Nephron (organoid): ENCODE measurements at regions not wholly inside any gene's neighbourhood (a gene's known extent, or its start where the extent isn't known, plus 50 kb on each side); places are given as distances from the start of the nearest gene placed in this dataset.

ENCODE experiments used
- H3K27ac Mint-ChIP-seq, 3 experiments: 2 replicates each; pipeline ENCODE4 v1.8.0; 2020; ENCODE audit warnings: mixed read lengths in 3 of 3, mild to moderate bottlenecking in 2 of 3, moderate library complexity in 1 of 3
- H3K27me3 Mint-ChIP-seq: 2 replicates; pipeline ENCODE4 v1.8.0; 2021; ENCODE audit warnings: low read depth, mild to moderate bottlenecking, moderate library complexity, mixed read lengths
- H3K36me3 Mint-ChIP-seq: 2 replicates; pipeline ENCODE4 v1.8.0; 2020; ENCODE audit warnings: low read depth, mixed read lengths
- H3K4me1 Mint-ChIP-seq: 2 replicates; pipeline ENCODE4 v1.8.0; 2020; ENCODE audit warnings: mixed read lengths
- H3K4me3 Mint-ChIP-seq, 3 experiments: 2 replicates each; pipeline ENCODE4 v1.8.0; 2020; ENCODE audit warnings: mild to moderate bottlenecking in 3 of 3, mixed read lengths in 3 of 3, moderate library complexity in 2 of 3
- H3K9me3 Mint-ChIP-seq: 2 replicates; pipeline ENCODE4 v1.8.0; 2020; ENCODE audit warnings: mixed read lengths
- TF ChIP-seq, protein P1 (sequence below), 3 experiments: fragments of 200-600 bp; sonication (generic); IDR thresholded peaks; one replicate each; pipeline ENCODE4 v1.5.0; 2021; ENCODE audit warnings: antibody characterized with exemption in 3 of 3; ENCODE audit not compliant: unreplicated experiment in 3 of 3

DNA sequence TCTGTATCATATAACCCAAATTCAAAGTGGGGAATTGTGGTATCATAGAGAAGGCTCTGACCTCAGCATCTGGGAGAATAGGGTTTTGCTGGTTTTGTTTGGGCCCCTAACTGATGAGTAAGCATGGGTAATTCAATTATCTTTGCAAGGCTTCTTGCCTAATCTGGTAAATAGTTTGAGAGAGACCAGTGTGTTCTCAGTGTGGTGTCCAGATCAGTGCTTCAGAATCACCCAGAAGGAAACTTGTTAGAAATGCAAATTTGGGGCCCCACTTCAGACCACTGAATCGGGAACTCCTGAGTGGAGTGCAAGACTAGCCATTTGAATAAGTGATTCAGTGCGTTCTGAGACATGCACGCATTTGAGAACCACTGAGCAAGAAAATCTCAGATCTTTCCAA is 282.7 kb downstream of the EPHA4 start:
- Mint-ChIP-seq H3K27ac (no peak overlapping the region), H3K36me3 (no peaks in the 10 kb centered on the region), H3K27me3 (no peaks in the 10 kb centered on the region), H3K4me1 (peaks cover 10% of the 10 kb centered on the region), H3K4me3 (no peak overlapping the region), H3K9me3 (no peaks in the 10 kb centered on the region)
- TF ChIP-seq, protein P1, sequence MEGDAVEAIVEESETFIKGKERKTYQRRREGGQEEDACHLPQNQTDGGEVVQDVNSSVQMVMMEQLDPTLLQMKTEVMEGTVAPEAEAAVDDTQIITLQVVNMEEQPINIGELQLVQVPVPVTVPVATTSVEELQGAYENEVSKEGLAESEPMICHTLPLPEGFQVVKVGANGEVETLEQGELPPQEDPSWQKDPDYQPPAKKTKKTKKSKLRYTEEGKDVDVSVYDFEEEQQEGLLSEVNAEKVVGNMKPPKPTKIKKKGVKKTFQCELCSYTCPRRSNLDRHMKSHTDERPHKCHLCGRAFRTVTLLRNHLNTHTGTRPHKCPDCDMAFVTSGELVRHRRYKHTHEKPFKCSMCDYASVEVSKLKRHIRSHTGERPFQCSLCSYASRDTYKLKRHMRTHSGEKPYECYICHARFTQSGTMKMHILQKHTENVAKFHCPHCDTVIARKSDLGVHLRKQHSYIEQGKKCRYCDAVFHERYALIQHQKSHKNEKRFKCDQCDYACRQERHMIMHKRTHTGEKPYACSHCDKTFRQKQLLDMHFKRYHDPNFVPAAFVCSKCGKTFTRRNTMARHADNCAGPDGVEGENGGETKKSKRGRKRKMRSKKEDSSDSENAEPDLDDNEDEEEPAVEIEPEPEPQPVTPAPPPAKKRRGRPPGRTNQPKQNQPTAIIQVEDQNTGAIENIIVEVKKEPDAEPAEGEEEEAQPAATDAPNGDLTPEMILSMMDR (IDR thresholded peaks at IDR 0.05; ENCODE audit: unreplicated experiment in 3 of 3) = no peak

DNA sequence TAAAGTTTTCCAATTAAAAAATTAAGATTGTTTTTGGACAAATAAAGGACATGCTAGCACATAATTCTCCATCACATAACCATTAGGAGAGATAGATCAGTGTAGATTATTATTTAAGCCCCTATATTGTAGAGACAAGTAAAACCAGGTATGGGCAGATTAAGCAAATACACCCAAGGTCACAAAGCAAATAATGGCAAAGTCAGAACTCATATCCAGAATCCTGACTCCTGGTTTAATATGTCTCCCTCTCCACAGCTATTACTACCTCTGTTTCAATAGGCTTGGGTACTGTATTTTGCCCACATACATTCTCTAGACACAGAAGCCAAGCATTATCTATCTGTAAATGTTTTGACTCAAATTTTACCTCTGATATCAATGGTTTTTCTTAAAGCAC is 282.3 kb downstream of the EPHA4 start:
- Mint-ChIP-seq H3K27me3 (no peaks in the 10 kb centered on the region), H3K9me3 (no peaks in the 10 kb centered on the region)

DNA sequence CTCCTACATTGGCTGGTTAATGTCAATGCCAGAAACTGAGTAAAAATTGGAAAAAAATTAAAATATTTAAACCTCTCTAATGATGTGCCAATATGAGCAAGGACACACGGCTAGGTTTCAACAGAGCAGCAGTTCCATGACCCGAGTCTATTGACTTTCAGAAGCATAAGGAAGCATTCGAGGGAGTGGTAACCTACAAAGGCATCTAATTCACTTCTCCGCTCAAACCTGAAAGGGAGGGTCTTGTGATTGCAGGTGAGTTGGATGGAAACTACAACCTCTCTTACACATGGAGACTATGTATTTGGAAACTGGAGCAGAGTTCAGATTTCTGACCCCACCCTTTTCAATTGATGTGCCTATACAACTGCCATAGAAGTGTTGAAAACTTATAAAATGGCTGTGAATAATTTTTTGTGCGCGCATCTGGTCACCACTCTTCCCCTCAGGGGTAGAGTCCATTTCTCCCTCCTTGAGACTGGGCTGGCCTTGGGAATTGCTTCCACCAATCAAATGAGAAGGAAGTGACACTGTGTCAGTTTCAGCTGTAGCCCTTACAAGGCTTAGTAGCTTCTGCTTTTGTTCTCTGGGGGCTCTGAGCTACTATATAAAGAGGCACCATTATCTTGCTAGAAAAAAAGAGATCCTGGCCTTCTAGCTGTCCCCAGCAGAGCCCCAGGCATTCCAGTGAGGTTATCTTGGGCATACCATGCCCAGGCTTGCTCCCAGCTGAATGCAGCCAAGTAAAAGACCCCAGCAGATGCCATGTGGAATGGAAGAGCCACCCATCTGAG is 278.0 kb downstream of the EPHA4 start:
- peaks cover 9% of the 10 kb centered on the region for H3K4me1 Mint-ChIP-seq
- H3K27me3 Mint-ChIP-seq = peaks cover 5% of the 10 kb centered on the region

More for the DNA sequence above, 282.3 kb downstream of the EPHA4 start:
- Mint-ChIP-seq H3K4me1 (peaks cover 9% of the 10 kb centered on the region), H3K4me3 (no peak overlapping the region), H3K36me3 (no peaks in the 10 kb centered on the region), H3K27ac (no peak overlapping the region)
- TF ChIP-seq, protein P1 (IDR thresholded peaks at IDR 0.05; ENCODE audit: unreplicated experiment in 3 of 3) = no peak

DNA sequence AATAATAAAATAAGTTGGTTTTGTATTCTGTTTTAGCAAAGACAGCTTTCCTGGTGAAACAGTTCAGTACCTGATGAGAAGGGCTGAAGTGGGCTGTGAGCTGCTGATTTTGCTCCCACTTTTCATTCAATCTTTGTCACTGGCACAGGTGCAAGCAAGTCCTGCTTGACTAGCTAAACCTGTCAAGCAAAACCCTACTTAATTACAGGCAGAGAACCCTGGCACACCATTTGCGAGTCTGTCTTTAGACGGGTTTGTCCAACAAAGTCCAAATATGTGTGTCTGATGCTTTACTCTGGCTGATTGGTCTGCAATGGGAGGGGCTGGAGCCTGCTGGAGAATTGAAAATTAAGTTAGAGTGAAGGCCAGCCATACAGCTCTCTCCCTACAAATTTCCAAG is 267.2 kb downstream of the EPHA4 start:
- no peaks in the 10 kb centered on the region for H3K27me3 Mint-ChIP-seq
- H3K4me3 Mint-ChIP-seq = no peak overlapping the region
- peak overlapping the region in 2 of 3 experiments; percentile 51 to 67 for H3K27ac Mint-ChIP-seq
- no peaks in the 10 kb centered on the region for H3K9me3 Mint-ChIP-seq
- TF ChIP-seq, protein P1 (IDR thresholded peaks at IDR 0.05; ENCODE audit: unreplicated experiment in 3 of 3) = no peak
- no peaks in the 10 kb centered on the region for H3K36me3 Mint-ChIP-seq
- H3K4me1 Mint-ChIP-seq = peaks cover 16% of the 10 kb centered on the region

More for the DNA sequence above, 278.0 kb downstream of the EPHA4 start:
- TF ChIP-seq, protein P1 (IDR thresholded peaks at IDR 0.05; ENCODE audit: unreplicated experiment in 3 of 3) = no peak
- Mint-ChIP-seq H3K36me3 (no peaks in the 10 kb centered on the region), H3K27ac (no peak overlapping the region), H3K4me3 (no peak overlapping the region), H3K9me3 (no peaks in the 10 kb centered on the region)

DNA sequence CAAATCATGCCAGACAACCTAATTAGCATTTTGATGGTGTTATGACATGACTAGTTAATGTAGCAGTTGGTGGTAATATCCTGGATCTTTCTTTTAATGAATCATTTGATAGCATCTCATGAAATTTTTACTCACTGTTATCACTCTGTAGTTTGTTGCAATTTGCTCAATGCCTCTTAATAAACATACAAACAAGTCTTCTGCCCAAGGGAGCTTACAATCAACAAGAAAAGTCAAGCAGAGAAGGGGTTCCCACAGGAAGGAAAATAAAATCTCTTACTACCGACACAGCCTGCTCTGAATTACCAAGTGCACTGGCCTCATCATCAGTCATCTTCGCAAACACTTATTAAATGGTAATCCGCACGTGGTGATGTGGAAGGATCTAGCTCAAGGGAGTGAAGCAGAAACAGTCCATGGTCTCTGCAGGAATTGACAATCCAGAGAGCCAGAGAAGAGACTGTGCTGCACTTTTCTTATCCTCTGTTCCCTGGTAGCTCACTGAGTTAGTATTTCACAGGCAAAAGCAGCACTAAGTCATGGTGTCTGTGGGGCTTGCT is 263.5 kb downstream of the EPHA4 start:
- Mint-ChIP-seq H3K27ac (peak overlapping the region in 2 of 3 experiments; percentile 13 to 43), H3K36me3 (no peaks in the 10 kb centered on the region), H3K4me3 (no peak overlapping the region), H3K9me3 (no peaks in the 10 kb centered on the region), H3K4me1 (peaks cover 26% of the 10 kb centered on the region), H3K27me3 (no peaks in the 10 kb centered on the region)
- TF ChIP-seq, protein P1 (IDR thresholded peaks at IDR 0.05; ENCODE audit: unreplicated experiment in 3 of 3) = no peak
